GM13977 (cell line): ENCODE measurements at regions not wholly inside any gene's neighbourhood (a gene's known extent, or its start where the extent isn't known, plus 50 kb on each side); places are given as distances from the start of the nearest gene placed in this dataset.

Experiments used
- DNase-seq: peaks from one replicate; pipeline ENCODE4 v3.0.0; 2012; ENCODE audit warnings: low spot score
- in situ Hi-C: fragments of 300-500 bp; cut with MboI; formaldehyde crosslinking; loops from one replicate; pipeline ENCODE4 v1.12.0; 2022; ENCODE audit warnings: low sequenced_read_pairs, low pct_unique_long_range_greater_than_20kb, mixed read lengths, inconsistent platforms; ENCODE audit not compliant: unreplicated experiment
- TF ChIP-seq, protein P1 (sequence below): IDR thresholded peaks from 2 replicates; pipeline ENCODE4 v1.5.1; 2012; ENCODE audit warnings: mild to moderate bottlenecking, control low read depth; ENCODE audit not compliant: insufficient read depth; ENCODE audit errors: extremely low read depth, missing control alignments

DNA sequence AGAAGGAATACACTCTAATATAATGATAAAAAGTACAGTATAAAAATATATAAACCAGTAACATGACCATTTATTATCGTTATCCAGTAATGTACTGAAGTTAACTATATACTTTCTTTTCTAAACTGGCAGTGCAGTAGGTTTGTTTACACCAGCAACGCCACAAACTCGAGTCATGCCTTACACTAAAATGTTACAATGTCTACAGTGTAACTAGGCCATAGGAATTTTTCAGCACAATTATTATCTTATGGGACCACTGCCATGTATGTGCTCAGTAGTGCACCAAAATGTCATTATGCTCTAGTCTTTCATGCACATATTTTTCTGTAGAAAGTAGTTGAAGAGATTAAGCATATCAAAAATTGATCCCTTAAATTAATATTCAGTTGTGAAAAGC is 609.8 kb upstream of the BCHE start:
- in situ Hi-C loops = no loop called here
- DNase-seq = no peak
- TF ChIP-seq, protein P1, sequence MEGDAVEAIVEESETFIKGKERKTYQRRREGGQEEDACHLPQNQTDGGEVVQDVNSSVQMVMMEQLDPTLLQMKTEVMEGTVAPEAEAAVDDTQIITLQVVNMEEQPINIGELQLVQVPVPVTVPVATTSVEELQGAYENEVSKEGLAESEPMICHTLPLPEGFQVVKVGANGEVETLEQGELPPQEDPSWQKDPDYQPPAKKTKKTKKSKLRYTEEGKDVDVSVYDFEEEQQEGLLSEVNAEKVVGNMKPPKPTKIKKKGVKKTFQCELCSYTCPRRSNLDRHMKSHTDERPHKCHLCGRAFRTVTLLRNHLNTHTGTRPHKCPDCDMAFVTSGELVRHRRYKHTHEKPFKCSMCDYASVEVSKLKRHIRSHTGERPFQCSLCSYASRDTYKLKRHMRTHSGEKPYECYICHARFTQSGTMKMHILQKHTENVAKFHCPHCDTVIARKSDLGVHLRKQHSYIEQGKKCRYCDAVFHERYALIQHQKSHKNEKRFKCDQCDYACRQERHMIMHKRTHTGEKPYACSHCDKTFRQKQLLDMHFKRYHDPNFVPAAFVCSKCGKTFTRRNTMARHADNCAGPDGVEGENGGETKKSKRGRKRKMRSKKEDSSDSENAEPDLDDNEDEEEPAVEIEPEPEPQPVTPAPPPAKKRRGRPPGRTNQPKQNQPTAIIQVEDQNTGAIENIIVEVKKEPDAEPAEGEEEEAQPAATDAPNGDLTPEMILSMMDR = no peak

DNA sequence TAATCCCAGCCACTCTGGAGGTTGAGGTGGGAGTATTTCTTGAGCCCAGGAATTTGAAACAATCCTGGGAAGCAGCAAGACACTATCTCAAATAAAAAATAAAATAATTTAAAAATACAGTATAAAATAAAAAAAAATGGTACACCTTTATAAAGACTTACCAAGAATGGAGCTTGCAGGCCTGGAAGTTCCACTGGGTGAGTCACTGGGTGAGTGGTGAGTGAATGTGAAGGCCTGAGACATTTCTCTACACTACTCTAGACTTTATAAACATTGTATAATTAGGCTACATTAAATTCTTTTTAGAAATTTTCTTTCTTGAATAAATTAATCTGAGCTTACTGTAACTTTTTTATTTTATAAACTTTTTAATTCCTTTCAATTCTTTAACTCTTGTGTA is 609.1 kb upstream of the BCHE start:
- DNase-seq = no peak
- TF ChIP-seq, protein P1 = no peak
- in situ Hi-C loops = no loop called here

DNA sequence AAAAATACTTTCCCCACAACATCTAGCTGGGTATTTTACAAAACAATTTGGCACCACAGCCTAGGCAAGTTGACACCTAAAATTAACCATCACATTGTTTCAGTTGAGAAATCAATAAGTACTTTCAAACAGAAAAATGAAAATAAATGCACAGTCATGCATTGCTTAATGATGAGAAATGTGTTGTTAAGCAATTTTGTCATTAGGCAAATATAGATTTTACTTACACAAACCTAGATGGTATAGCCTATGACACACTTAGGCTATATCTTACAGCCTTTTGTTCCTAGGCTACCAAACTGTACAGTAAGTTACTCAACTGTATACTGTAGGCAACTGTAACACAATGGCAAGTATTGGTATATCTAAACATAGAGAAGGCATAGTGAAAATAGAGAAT is 608.6 kb upstream of the BCHE start:
- TF ChIP-seq, protein P1 = no peak
- in situ Hi-C loops = no loop called here
- no peak for DNase-seq

DNA sequence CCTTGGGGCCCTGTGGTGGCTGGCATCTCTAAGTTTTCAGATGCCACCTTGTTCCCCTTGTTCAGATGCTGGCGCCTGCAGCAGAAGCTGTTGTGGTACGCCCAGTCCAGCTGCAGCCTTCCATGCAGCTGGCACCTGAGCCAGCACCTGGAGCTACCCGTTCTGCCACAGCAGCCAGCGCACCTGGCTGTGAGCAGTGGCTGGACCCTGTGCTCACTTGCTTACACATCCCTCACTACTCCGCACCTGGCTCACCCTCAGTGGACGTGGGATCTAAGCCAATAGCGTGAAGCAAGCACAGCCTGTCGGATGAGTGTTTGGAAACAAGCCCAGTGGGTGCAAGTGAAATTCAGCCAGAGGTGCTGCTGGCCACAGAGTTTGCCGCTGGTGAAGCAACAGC is 607.5 kb upstream of the BCHE start:
- in situ Hi-C loops = no loop called here
- DNase-seq = no peak
- TF ChIP-seq, protein P1 = no peak

DNA sequence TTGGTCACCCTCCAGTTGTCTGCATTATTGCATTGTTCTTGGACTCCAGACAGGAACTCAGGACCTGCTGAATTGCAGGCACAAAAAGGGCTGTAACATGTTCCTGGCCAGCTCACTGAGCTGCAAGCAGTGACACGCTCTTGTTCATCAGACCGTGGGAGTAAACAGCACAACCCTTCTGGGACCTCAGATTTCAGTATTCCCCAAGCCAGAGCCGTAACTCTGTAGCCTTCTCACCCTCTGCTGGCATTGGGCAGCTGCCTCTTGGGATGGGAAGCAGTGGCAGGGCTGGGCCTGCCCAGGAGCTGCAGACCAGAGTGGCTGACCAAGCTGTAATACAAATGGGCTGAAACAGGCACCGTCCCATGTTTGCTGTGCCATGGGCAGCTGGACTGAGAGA is 607.1 kb upstream of the BCHE start:
- in situ Hi-C loops = no loop called here
- TF ChIP-seq, protein P1 = no peak
- no peak for DNase-seq

DNA sequence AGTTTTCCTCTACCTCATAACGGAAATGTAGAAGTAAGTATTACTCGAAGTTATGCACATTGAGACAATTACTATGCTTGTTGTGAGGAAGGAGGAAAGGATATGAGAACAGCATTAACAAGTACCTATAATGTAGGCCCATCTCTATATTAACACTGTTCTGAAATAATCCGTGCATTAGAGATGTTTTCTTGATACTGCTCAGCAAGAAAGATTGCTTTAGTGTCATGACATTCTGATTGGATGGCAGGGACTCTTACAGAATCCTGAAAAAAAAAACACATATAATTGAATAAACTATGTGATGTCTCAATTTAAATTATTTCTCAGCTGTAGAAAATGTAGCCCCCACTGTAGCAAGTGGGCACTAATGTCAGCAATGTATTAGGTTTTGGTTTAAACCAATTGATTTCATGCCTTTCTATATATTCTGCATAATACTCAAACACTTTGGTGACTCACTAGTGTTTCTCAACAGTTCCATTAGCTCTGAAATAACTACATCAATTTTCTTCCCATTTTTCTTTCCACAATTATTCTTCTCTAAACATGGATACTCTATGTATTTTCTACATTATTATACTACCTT is 598.3 kb upstream of the BCHE start:
- in situ Hi-C loops = no loop called here
- DNase-seq = no peak
- TF ChIP-seq, protein P1 = no peak

DNA sequence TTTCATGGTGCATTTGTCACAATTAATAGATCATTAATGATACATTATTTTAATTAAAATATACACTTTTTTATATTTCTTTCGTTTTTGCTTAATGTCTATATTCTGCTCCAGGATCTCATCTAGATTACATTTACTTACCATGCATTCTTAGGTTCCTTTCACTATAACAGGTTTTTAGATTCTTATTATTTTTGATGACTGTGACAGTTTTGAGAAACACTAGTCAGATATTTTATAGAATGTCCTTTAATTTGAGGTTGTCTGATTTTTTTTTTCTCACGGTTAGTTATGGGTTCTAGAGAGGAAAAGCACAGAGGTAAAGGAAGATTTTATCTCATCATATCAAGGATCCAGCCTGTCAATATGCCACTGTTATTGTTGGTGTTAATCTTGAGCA is 595.8 kb upstream of the BCHE start:
- DNase-seq = no peak
- TF ChIP-seq, protein P1 = no peak
- in situ Hi-C loops = no loop called here
